ENCODE measurements at regions not wholly inside any gene's neighbourhood (a gene's known extent, or its start where the extent isn't known, plus 50 kb on each side); places are given as distances from the start of the nearest gene placed in this dataset.
"Not testable (repeated sequence)": the region's sequence is repeated elsewhere in the genome, so short reads cannot be mapped to it uniquely, and the experiment has no call there.

- intact Hi-C loops (cut with DNase I; ENCODE audit: low total_unique reads), result no loop called here
- Histone ChIP-seq H3K4me1 (no peaks in the 10 kb centered on the region), H3K36me3 (no peaks in the 10 kb centered on the region), H3K4me3 (no peak overlapping the region), H3K27ac (no peak overlapping the region), H3K9me3 (no peaks in the 10 kb centered on the region), H3K27me3 (replicated peaks in 1 of 7) (no peaks in the 10 kb centered on the region)
- DNase-seq, result no peak
- WGBS, 5 donors, result 69 to 100% (median 83%) methylated on average over 1 of the region's 1 CpG
- TF ChIP-seq POLR2AphosphoS5 (IDR thresholded peaks at IDR 0.05) (no peak), POLR2A (IDR thresholded peaks at IDR 0.05) (no peak)
- TF ChIP-seq, protein P1, sequence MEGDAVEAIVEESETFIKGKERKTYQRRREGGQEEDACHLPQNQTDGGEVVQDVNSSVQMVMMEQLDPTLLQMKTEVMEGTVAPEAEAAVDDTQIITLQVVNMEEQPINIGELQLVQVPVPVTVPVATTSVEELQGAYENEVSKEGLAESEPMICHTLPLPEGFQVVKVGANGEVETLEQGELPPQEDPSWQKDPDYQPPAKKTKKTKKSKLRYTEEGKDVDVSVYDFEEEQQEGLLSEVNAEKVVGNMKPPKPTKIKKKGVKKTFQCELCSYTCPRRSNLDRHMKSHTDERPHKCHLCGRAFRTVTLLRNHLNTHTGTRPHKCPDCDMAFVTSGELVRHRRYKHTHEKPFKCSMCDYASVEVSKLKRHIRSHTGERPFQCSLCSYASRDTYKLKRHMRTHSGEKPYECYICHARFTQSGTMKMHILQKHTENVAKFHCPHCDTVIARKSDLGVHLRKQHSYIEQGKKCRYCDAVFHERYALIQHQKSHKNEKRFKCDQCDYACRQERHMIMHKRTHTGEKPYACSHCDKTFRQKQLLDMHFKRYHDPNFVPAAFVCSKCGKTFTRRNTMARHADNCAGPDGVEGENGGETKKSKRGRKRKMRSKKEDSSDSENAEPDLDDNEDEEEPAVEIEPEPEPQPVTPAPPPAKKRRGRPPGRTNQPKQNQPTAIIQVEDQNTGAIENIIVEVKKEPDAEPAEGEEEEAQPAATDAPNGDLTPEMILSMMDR (IDR thresholded peaks at IDR 0.05 in 8 of 11, conservative IDR thresholded peaks at IDR 0.05 in 3 of 11), result no peak
Measured at GRCh38 chr6:94902974-94903628, 674.2 kb upstream of the MANEA start.

DNA sequence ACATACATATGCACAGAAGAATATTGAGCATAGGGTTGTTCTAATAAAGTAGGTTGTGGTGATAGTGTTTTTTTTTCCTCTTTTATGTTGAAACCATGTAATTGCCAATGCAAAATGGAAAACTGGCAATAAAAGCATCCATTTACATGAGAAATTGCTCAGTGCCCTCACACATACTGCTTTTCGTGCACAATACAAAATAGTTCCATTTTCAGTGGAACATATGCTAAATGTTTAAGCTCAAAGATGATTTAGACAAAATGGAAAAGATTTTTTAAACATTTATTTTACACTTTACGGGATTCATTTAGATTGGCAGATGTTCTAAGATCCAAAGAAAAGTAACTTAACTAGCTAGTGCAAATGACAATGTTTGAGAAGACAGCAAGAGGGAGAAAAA lies 678.1 kb upstream of the MANEA start:
- Histone ChIP-seq H3K27me3 (replicated peaks in 1 of 7) (no peaks in the 10 kb centered on the region), H3K9me3 (no peaks in the 10 kb centered on the region), H3K36me3 (no peaks in the 10 kb centered on the region), H3K4me1 (no peaks in the 10 kb centered on the region), H3K4me3 (no peak overlapping the region), H3K27ac (no peak overlapping the region)
- intact Hi-C loops (cut with DNase I; ENCODE audit: low total_unique reads), result no loop called here
- no peak for TF ChIP-seq POLR2A (IDR thresholded peaks at IDR 0.05)
- no peak for TF ChIP-seq POLR2AphosphoS5 (IDR thresholded peaks at IDR 0.05)
- TF ChIP-seq, protein P1 (IDR thresholded peaks at IDR 0.05 in 8 of 11, conservative IDR thresholded peaks at IDR 0.05 in 3 of 11), result no peak
- 64 to 75% (median 66%) methylated on average over 2 of the region's 2 CpGs for WGBS, 5 donors
- no peak for DNase-seq

DNA sequence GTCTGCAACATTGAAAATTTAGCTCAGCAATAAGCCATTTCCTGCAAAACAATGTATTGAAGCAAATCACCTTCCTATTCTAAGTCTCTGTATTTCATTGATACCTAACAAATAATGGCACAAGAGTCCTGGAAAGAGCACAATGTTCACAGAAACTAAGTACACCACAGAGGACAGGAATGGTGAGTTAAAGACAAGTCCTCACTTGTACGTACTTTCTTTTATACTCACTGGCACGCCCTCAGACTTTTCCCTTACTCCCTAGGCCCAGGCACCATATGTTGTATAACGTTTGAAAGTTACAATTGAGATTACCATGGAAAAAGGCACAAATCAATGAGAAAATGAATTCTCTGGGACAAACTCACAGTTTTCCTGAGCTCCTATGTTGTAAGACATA lies 683.0 kb upstream of the MANEA start:
- H3K4me1 ChIP-seq, result no peaks in the 10 kb centered on the region
- no peaks in the 10 kb centered on the region for H3K36me3 ChIP-seq
- H3K9me3 ChIP-seq, result no peaks in the 10 kb centered on the region
- H3K4me3 ChIP-seq, result no peak overlapping the region
- intact Hi-C loops (cut with DNase I; ENCODE audit: low total_unique reads), result no loop called here
- no peak for DNase-seq
- no peaks in the 10 kb centered on the region for H3K27me3 ChIP-seq (replicated peaks in 1 of 7)
- 55 to 75% (median 64%) methylated on average over 3 of the region's 3 CpGs for WGBS, 5 donors
- no peak for TF ChIP-seq POLR2A (IDR thresholded peaks at IDR 0.05)
- TF ChIP-seq, protein P1 (IDR thresholded peaks at IDR 0.05 in 8 of 11, conservative IDR thresholded peaks at IDR 0.05 in 3 of 11), result no peak
- no peak overlapping the region for H3K27ac ChIP-seq

DNA sequence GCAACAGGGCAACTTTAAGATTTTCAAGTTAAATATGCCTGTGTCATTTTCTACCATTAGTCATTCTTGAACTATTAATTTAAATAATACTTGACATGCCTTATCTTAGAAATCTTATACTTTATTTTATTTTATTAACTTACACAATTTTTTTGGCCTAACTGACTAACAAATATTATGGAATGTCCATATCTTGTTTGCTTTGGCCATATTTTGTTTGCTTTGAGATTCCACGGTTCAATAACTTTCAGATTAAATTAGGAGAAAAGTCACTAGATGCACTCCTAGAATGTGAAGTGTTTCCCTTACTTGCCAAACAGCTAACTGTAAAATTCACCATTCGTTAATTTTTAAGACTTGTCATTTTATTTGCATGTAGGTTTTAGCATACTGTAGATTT lies 684.0 kb upstream of the MANEA start:
- H3K9me3 ChIP-seq, result no peaks in the 10 kb centered on the region
- no peaks in the 10 kb centered on the region for H3K36me3 ChIP-seq
- H3K27me3 ChIP-seq (replicated peaks in 1 of 7), result no peaks in the 10 kb centered on the region
- no peak overlapping the region for H3K4me3 ChIP-seq
- 75 to 88% (median 79%) methylated on average over 2 of the region's 2 CpGs for WGBS, 5 donors
- no peak for DNase-seq
- intact Hi-C loops (cut with DNase I; ENCODE audit: low total_unique reads), result no loop called here
- TF ChIP-seq POLR2A (IDR thresholded peaks at IDR 0.05), result no peak
- TF ChIP-seq, protein P1 (IDR thresholded peaks at IDR 0.05 in 8 of 11, conservative IDR thresholded peaks at IDR 0.05 in 3 of 11), result no peak
- no peak for TF ChIP-seq POLR2AphosphoS5 (IDR thresholded peaks at IDR 0.05)
- no peaks in the 10 kb centered on the region for H3K4me1 ChIP-seq
- no peak overlapping the region for H3K27ac ChIP-seq

DNA sequence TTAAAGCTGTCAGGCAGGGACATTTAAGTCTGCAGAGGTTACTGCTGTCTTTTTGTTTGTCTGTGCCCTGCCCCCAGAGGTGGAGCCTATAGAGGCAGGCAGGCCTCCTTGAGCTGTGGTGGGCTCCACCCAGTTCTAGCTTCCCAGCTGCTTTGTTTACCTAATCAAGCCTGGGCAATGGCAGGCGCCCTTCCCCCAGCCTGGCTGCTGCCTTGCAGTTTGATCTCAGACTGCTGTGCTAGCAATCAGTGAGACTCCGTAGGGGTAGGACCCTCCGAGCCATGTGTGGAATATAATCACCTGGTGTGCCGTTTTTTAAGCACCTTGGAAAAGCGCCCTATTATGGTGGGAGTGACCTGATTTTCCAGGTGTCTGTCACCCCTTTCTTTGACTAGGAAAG lies 703.5 kb upstream of the MANEA start:
- 72 to 86% (median 83%) methylated on average over 5 of the region's 5 CpGs for WGBS, 5 donors
- H3K27me3 ChIP-seq (replicated peaks in 1 of 7); H3K4me3 ChIP-seq; intact Hi-C loops (cut with DNase I; ENCODE audit: low total_unique reads); H3K27ac ChIP-seq; H3K36me3 ChIP-seq; DNase-seq; H3K9me3 ChIP-seq; H3K4me1 ChIP-seq: not testable (repeated sequence)
